ENCODE measurements at regions not wholly inside any gene's neighbourhood (a gene's known extent, or its start where the extent isn't known, plus 50 kb on each side); places are given as distances from the start of the nearest gene placed in this dataset.

GRCh38 chr2:163266772-163267171 lies 428.2 kb upstream of the KCNH7 start:
- DNase-seq (ENCODE audit: low read depth, low spot score) = peak; percentile 44

GRCh38 chr2:163265562-163265961 lies 427.0 kb upstream of the KCNH7 start:
- no peak for DNase-seq (ENCODE audit: low read depth, low spot score)

- DNase-seq (ENCODE audit: low read depth, low spot score) = no peak
Measured at GRCh38 chr2:163264341-163264740, 425.8 kb upstream of the KCNH7 start.

GRCh38 chr2:163259489-163259888 lies 420.9 kb upstream of the KCNH7 start:
- no peak for DNase-seq (ENCODE audit: low read depth, low spot score)

GRCh38 chr2:163255086-163255485 lies 416.5 kb upstream of the KCNH7 start:
- no peak for DNase-seq (ENCODE audit: low read depth, low spot score)

GRCh38 chr2:163253621-163254285 lies 415.2 kb upstream of the KCNH7 start:
- no peak for DNase-seq (ENCODE audit: low read depth, low spot score)

GRCh38 chr2:163252199-163252598 lies 413.6 kb upstream of the KCNH7 start:
- no peak for DNase-seq (ENCODE audit: low read depth, low spot score)

GRCh38 chr2:163248376-163249253 lies 410.0 kb upstream of the KCNH7 start:
- no peak for DNase-seq (ENCODE audit: low read depth, low spot score)

GRCh38 chr2:163247847-163248220 lies 409.3 kb upstream of the KCNH7 start:
- no peak for DNase-seq (ENCODE audit: low read depth, low spot score)

GRCh38 chr2:163247156-163247846 lies 408.7 kb upstream of the KCNH7 start:
- no peak for DNase-seq (ENCODE audit: low read depth, low spot score)

GRCh38 chr2:163246135-163246534 lies 407.6 kb upstream of the KCNH7 start:
- no peak for DNase-seq (ENCODE audit: low read depth, low spot score)

- no peak for DNase-seq (ENCODE audit: low read depth, low spot score)
Measured at GRCh38 chr2:163236553-163236952, 398.0 kb upstream of the KCNH7 start.

- DNase-seq (ENCODE audit: low read depth, low spot score) = no peak
Measured at GRCh38 chr2:163231666-163232065, 393.1 kb upstream of the KCNH7 start.

- DNase-seq (ENCODE audit: low read depth, low spot score) = no peak
Measured at GRCh38 chr2:163213661-163214081, 375.1 kb upstream of the KCNH7 start.

GRCh38 chr2:163210430-163210918 lies 371.9 kb upstream of the KCNH7 start:
- peak; percentile 11 for DNase-seq (ENCODE audit: low read depth, low spot score)

GRCh38 chr2:163207693-163208370 lies 369.3 kb upstream of the KCNH7 start:
- DNase-seq (ENCODE audit: low read depth, low spot score) = no peak

- no peak for DNase-seq (ENCODE audit: low read depth, low spot score)
Measured at GRCh38 chr2:163205589-163206254, 367.2 kb upstream of the KCNH7 start.

GRCh38 chr2:163200741-163201140 lies 362.2 kb upstream of the KCNH7 start:
- no peak for DNase-seq (ENCODE audit: low read depth, low spot score)

- DNase-seq (ENCODE audit: low read depth, low spot score) = no peak
Measured at GRCh38 chr2:163198972-163199371, 360.4 kb upstream of the KCNH7 start.

- no peak for DNase-seq (ENCODE audit: low read depth, low spot score)
Measured at GRCh38 chr2:163198007-163198406, 359.4 kb upstream of the KCNH7 start.

GRCh38 chr2:163191372-163191771 lies 352.8 kb upstream of the KCNH7 start:
- DNase-seq (ENCODE audit: low read depth, low spot score) = no peak

Data from brain pericyte (primary cell).